ENCODE measurements at regions not wholly inside any gene's neighbourhood (a gene's known extent, or its start where the extent isn't known, plus 50 kb on each side); places are given as distances from the start of the nearest gene placed in this dataset.

GRCh38 chr2:5316001-5316490, 376.1 kb upstream of the SOX11 start:
- TF ChIP-seq CTCF (IDR thresholded peaks at IDR 0.05; ENCODE audit: low read depth, low read length) (no peak), EZH2phosphoT487 (IDR thresholded peaks at IDR 0.05; ENCODE audit: low read depth) (no peak)

Data from OCI-LY3 (cell line).